Skeletal muscle tissue (tissue), 3 donors: ENCODE measurements at regions not wholly inside any gene's neighbourhood (a gene's known extent, or its start where the extent isn't known, plus 50 kb on each side); places are given as distances from the start of the nearest gene placed in this dataset.

Source experiments
- H3K27ac ChIP-seq: one replicate; pipeline ENCODE4 v1.7.0; 2013; ENCODE audit warnings: mild to moderate bottlenecking, low read depth, low read length, inconsistent platforms
- H3K27me3 ChIP-seq, 3 donors: one replicate each; pipeline ENCODE4 v1.7.0; 2013; ENCODE audit warnings: low read length in 3 of 3; ENCODE audit not compliant: control insufficient read depth in 3 of 3, insufficient read depth in 3 of 3
- H3K36me3 ChIP-seq, 3 donors: one replicate each; pipeline ENCODE4 v1.7.0; 2013; ENCODE audit warnings: low read length in 3 of 3; ENCODE audit not compliant: control insufficient read depth in 3 of 3, insufficient read depth in 3 of 3
- H3K4me1 ChIP-seq, 3 donors: one replicate each; pipeline ENCODE4 v1.7.0; 2013; ENCODE audit warnings: low read length in 3 of 3, mild to moderate bottlenecking in 3 of 3; ENCODE audit not compliant: control insufficient read depth in 3 of 3, insufficient read depth in 3 of 3
- H3K4me3 ChIP-seq, 3 donors: one replicate each; pipeline ENCODE4 v1.7.0; 2013; ENCODE audit warnings: low read length in 3 of 3
- H3K9ac ChIP-seq, 3 donors: one replicate each; pipeline ENCODE4 v1.7.0; 2013; ENCODE audit warnings: low read length in 3 of 3, mild to moderate bottlenecking in 3 of 3, moderate library complexity in 2 of 3, low read depth in 1 of 3
- H3K9me3 ChIP-seq, 3 donors: one replicate each; pipeline ENCODE4 v1.7.0; 2013; ENCODE audit warnings: low read length in 3 of 3; ENCODE audit not compliant: control insufficient read depth in 3 of 3
- donor health status: Osteomylitis.

- no peak overlapping the region for H3K4me3 ChIP-seq
- peaks cover 0 to 7% (median 0%) of the 10 kb centered on the region in 3 donors for H3K4me1 ChIP-seq
- H3K27ac ChIP-seq = no peak overlapping the region
- no peak overlapping the region for H3K9ac ChIP-seq
- H3K9me3 ChIP-seq = no peaks in the 10 kb centered on the region
- H3K27me3 ChIP-seq = no peaks in the 10 kb centered on the region
- H3K36me3 ChIP-seq = no peaks in the 10 kb centered on the region
Measured at GRCh38 chr2:100754951-100755350, 65.0 kb upstream of the NPAS2 start.

DNA sequence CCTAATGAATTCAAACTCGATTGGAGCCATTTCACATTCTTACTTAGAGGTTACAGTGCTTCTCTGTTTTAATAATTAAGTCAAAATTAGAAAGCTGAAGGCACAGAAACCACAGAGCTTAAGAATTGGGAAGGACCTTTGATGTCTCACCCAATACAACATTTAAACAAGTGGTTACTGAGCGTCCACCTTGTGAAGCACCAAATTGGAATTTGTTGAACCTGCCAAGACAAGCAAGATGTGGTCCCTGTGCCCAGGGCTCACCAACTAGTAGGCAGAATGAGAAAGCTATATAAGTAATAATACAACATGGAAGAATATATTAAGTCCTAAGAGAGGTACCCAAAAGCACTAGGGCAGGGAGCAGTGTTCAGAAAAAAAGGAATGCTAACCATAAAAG lies 64.5 kb upstream of the NPAS2 start:
- H3K27me3 ChIP-seq = no peaks in the 10 kb centered on the region
- no peaks in the 10 kb centered on the region for H3K9me3 ChIP-seq
- no peak overlapping the region for H3K9ac ChIP-seq
- H3K36me3 ChIP-seq = no peaks in the 10 kb centered on the region
- H3K4me3 ChIP-seq = no peak overlapping the region
- no peak overlapping the region for H3K27ac ChIP-seq
- peaks cover 0 to 7% (median 0%) of the 10 kb centered on the region in 3 donors for H3K4me1 ChIP-seq

DNA sequence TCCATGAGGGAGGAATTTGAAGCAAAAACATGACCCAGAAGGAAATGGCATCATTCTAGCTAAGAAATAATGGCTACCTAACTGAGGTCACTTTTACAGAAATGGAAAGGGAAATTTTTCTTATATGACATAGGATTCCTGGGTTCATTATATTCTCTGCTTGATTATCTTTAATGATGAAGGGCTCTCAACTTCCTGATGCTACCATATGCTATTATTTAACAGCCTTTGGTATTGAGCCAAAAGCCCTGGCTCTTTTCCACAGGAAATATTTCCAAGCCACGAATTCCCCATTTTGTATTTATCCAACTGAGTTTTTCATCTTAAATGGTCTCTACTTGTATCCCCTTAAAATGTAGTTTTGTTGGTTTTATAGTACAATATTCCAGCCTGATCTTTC lies 63.2 kb upstream of the NPAS2 start:
- Histone ChIP-seq H3K36me3 (no peaks in the 10 kb centered on the region), H3K27ac (no peak overlapping the region), H3K4me3 (no peak overlapping the region), H3K9me3 (no peaks in the 10 kb centered on the region), H3K4me1 (peaks cover 0 to 7% (median 0%) of the 10 kb centered on the region in 3 donors), H3K9ac (no peak overlapping the region), H3K27me3 (no peaks in the 10 kb centered on the region)

GRCh38 chr2:100757621-100758394 lies 62.1 kb upstream of the NPAS2 start:
- Histone ChIP-seq H3K36me3 (no peaks in the 10 kb centered on the region), H3K4me1 (peaks cover 0 to 2% (median 0%) of the 10 kb centered on the region in 3 donors), H3K27ac (no peak overlapping the region), H3K4me3 (no peak overlapping the region), H3K9ac (no peak overlapping the region), H3K9me3 (no peaks in the 10 kb centered on the region), H3K27me3 (no peaks in the 10 kb centered on the region)

DNA sequence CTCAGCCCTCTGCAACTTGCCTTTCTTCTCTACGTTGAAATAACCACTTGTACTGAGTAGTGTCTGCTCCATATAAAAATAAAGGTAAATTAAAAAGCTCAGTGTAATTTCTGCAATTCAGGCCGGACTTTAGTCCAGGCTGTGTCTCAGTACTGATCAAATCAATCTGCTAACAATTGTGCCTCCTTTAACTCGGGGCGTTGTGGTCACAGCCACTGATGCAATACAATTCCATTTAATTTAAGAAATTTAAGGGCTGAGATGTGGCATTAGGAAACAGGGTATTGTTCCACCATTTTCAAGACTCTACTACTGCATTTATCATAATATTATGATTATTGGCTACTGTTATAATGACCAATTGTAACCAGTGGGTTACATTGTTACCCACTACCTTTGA lies 60.0 kb upstream of the NPAS2 start:
- no peak overlapping the region for H3K4me3 ChIP-seq
- no peaks in the 10 kb centered on the region for H3K27me3 ChIP-seq
- no peaks in the 10 kb centered on the region for H3K9me3 ChIP-seq
- H3K9ac ChIP-seq = no peak overlapping the region
- no peaks in the 10 kb centered on the region for H3K4me1 ChIP-seq
- H3K36me3 ChIP-seq = no peaks in the 10 kb centered on the region
- no peak overlapping the region for H3K27ac ChIP-seq

DNA sequence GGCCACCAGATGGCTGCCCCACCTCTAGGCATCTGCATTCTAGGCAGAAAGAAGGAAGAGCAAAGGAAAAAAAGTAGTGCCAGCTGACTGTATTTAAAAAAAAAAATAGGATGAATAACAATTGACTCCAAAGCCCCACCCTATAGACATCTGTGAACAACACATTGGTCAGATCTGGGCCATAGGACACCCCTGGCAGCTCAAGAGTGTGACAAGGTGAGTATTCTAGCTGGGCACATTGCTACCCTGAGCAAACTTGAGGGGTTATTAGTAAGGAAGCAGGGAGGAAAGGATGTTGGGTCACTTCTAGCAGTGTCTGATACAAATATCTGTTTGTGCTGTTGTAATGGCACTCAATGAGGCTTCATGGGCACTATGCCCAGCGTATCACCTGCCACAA lies 58.6 kb upstream of the NPAS2 start:
- H3K9ac ChIP-seq = no peak overlapping the region
- H3K4me1 ChIP-seq = no peaks in the 10 kb centered on the region
- H3K9me3 ChIP-seq = no peaks in the 10 kb centered on the region
- H3K27me3 ChIP-seq = no peaks in the 10 kb centered on the region
- H3K4me3 ChIP-seq = no peak overlapping the region
- no peak overlapping the region for H3K27ac ChIP-seq
- no peaks in the 10 kb centered on the region for H3K36me3 ChIP-seq

- Histone ChIP-seq H3K4me1 (peaks cover 0 to 2% (median 0%) of the 10 kb centered on the region in 3 donors), H3K27me3 (no peaks in the 10 kb centered on the region), H3K36me3 (no peaks in the 10 kb centered on the region), H3K4me3 (no peak overlapping the region), H3K9ac (no peak overlapping the region), H3K27ac (no peak overlapping the region), H3K9me3 (no peaks in the 10 kb centered on the region)
Measured at GRCh38 chr2:100764430-100764829, 55.5 kb upstream of the NPAS2 start.

DNA sequence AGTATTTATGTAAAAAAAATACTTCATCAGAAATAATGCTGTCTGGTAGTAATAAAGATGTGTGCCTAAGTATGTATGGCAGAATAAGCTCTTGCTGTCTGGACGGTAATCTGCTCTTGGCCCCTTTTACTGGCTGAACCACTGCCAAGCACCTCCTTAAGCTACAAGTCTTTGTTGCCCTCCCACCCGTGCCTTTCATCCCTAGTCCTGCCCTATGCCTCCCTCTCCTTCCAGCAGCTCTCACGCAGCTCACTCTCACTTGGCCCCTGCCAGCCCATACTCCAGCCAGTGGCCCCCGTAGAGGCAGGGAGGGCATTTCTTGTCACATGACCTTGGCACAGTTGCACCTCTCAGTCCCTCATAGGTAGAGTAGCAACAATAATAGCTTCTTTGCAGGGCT lies 54.5 kb upstream of the NPAS2 start:
- no peaks in the 10 kb centered on the region for H3K9me3 ChIP-seq
- H3K9ac ChIP-seq = no peak overlapping the region
- peaks cover 0 to 2% (median 0%) of the 10 kb centered on the region in 3 donors for H3K4me1 ChIP-seq
- no peaks in the 10 kb centered on the region for H3K36me3 ChIP-seq
- H3K4me3 ChIP-seq = no peak overlapping the region
- H3K27me3 ChIP-seq = no peaks in the 10 kb centered on the region
- no peak overlapping the region for H3K27ac ChIP-seq

GRCh38 chr2:100766256-100766655 lies 53.7 kb upstream of the NPAS2 start:
- no peak overlapping the region for H3K9ac ChIP-seq
- H3K27ac ChIP-seq = no peak overlapping the region
- peaks cover 0 to 2% (median 0%) of the 10 kb centered on the region in 3 donors for H3K4me1 ChIP-seq

GRCh38 chr2:100766806-100767205 lies 53.1 kb upstream of the NPAS2 start:
- Histone ChIP-seq H3K4me1 (peaks cover 0 to 2% (median 0%) of the 10 kb centered on the region in 3 donors), H3K9ac (no peak overlapping the region), H3K36me3 (no peaks in the 10 kb centered on the region), H3K27ac (no peak overlapping the region), H3K4me3 (no peak overlapping the region), H3K9me3 (no peaks in the 10 kb centered on the region), H3K27me3 (no peaks in the 10 kb centered on the region)

More at GRCh38 chr2:100766256-100766655, 53.7 kb upstream of the NPAS2 start:
- no peak overlapping the region for H3K4me3 ChIP-seq
- H3K27me3 ChIP-seq = no peaks in the 10 kb centered on the region
- no peaks in the 10 kb centered on the region for H3K36me3 ChIP-seq
- no peaks in the 10 kb centered on the region for H3K9me3 ChIP-seq
